ENCODE measurements at regions not wholly inside any gene's neighbourhood (a gene's known extent, or its start where the extent isn't known, plus 50 kb on each side); places are given as distances from the start of the nearest gene placed in this dataset.

GRCh38 chr3:150090006-150090405 is 119.3 kb upstream of the PFN2 start (continued):
- TF ChIP-seq, protein P1, sequence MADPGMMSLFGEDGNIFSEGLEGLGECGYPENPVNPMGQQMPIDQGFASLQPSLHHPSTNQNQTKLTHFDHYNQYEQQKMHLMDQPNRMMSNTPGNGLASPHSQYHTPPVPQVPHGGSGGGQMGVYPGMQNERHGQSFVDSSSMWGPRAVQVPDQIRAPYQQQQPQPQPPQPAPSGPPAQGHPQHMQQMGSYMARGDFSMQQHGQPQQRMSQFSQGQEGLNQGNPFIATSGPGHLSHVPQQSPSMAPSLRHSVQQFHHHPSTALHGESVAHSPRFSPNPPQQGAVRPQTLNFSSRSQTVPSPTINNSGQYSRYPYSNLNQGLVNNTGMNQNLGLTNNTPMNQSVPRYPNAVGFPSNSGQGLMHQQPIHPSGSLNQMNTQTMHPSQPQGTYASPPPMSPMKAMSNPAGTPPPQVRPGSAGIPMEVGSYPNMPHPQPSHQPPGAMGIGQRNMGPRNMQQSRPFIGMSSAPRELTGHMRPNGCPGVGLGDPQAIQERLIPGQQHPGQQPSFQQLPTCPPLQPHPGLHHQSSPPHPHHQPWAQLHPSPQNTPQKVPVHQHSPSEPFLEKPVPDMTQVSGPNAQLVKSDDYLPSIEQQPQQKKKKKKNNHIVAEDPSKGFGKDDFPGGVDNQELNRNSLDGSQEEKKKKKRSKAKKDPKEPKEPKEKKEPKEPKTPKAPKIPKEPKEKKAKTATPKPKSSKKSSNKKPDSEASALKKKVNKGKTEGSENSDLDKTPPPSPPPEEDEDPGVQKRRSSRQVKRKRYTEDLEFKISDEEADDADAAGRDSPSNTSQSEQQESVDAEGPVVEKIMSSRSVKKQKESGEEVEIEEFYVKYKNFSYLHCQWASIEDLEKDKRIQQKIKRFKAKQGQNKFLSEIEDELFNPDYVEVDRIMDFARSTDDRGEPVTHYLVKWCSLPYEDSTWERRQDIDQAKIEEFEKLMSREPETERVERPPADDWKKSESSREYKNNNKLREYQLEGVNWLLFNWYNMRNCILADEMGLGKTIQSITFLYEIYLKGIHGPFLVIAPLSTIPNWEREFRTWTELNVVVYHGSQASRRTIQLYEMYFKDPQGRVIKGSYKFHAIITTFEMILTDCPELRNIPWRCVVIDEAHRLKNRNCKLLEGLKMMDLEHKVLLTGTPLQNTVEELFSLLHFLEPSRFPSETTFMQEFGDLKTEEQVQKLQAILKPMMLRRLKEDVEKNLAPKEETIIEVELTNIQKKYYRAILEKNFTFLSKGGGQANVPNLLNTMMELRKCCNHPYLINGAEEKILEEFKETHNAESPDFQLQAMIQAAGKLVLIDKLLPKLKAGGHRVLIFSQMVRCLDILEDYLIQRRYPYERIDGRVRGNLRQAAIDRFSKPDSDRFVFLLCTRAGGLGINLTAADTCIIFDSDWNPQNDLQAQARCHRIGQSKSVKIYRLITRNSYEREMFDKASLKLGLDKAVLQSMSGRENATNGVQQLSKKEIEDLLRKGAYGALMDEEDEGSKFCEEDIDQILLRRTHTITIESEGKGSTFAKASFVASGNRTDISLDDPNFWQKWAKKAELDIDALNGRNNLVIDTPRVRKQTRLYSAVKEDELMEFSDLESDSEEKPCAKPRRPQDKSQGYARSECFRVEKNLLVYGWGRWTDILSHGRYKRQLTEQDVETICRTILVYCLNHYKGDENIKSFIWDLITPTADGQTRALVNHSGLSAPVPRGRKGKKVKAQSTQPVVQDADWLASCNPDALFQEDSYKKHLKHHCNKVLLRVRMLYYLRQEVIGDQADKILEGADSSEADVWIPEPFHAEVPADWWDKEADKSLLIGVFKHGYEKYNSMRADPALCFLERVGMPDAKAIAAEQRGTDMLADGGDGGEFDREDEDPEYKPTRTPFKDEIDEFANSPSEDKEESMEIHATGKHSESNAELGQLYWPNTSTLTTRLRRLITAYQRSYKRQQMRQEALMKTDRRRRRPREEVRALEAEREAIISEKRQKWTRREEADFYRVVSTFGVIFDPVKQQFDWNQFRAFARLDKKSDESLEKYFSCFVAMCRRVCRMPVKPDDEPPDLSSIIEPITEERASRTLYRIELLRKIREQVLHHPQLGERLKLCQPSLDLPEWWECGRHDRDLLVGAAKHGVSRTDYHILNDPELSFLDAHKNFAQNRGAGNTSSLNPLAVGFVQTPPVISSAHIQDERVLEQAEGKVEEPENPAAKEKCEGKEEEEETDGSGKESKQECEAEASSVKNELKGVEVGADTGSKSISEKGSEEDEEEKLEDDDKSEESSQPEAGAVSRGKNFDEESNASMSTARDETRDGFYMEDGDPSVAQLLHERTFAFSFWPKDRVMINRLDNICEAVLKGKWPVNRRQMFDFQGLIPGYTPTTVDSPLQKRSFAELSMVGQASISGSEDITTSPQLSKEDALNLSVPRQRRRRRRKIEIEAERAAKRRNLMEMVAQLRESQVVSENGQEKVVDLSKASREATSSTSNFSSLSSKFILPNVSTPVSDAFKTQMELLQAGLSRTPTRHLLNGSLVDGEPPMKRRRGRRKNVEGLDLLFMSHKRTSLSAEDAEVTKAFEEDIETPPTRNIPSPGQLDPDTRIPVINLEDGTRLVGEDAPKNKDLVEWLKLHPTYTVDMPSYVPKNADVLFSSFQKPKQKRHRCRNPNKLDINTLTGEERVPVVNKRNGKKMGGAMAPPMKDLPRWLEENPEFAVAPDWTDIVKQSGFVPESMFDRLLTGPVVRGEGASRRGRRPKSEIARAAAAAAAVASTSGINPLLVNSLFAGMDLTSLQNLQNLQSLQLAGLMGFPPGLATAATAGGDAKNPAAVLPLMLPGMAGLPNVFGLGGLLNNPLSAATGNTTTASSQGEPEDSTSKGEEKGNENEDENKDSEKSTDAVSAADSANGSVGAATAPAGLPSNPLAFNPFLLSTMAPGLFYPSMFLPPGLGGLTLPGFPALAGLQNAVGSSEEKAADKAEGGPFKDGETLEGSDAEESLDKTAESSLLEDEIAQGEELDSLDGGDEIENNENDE (IDR thresholded peaks at IDR 0.05; ENCODE audit: insufficient replicate concordance, low read length): no peak
- no peak for TF ChIP-seq SIRT6 (IDR thresholded peaks at IDR 0.05; ENCODE audit: low read length)
- no peak for TF ChIP-seq TAF7 (optimal IDR thresholded peaks at IDR 0.05; ENCODE audit: borderline replicate concordance, low read depth, low read length)
- TF ChIP-seq SP2 (IDR thresholded peaks at IDR 0.05; ENCODE audit: low read length): no peak
- TF ChIP-seq, protein P2, sequence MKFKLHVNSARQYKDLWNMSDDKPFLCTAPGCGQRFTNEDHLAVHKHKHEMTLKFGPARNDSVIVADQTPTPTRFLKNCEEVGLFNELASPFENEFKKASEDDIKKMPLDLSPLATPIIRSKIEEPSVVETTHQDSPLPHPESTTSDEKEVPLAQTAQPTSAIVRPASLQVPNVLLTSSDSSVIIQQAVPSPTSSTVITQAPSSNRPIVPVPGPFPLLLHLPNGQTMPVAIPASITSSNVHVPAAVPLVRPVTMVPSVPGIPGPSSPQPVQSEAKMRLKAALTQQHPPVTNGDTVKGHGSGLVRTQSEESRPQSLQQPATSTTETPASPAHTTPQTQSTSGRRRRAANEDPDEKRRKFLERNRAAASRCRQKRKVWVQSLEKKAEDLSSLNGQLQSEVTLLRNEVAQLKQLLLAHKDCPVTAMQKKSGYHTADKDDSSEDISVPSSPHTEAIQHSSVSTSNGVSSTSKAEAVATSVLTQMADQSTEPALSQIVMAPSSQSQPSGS (IDR thresholded peaks at IDR 0.05; ENCODE audit: low read length): no peak
- TF ChIP-seq MAX (IDR thresholded peaks at IDR 0.05): no peak
- no peak for TF ChIP-seq KDM1A (IDR thresholded peaks at IDR 0.05; ENCODE audit: borderline replicate concordance, low read length)
- no peak for TF ChIP-seq CBX5 (IDR thresholded peaks at IDR 0.05; ENCODE audit: low read depth, low read length)
